ENCODE measurements at regions not wholly inside any gene's neighbourhood (a gene's known extent, or its start where the extent isn't known, plus 50 kb on each side); places are given as distances from the start of the nearest gene placed in this dataset.

DNA sequence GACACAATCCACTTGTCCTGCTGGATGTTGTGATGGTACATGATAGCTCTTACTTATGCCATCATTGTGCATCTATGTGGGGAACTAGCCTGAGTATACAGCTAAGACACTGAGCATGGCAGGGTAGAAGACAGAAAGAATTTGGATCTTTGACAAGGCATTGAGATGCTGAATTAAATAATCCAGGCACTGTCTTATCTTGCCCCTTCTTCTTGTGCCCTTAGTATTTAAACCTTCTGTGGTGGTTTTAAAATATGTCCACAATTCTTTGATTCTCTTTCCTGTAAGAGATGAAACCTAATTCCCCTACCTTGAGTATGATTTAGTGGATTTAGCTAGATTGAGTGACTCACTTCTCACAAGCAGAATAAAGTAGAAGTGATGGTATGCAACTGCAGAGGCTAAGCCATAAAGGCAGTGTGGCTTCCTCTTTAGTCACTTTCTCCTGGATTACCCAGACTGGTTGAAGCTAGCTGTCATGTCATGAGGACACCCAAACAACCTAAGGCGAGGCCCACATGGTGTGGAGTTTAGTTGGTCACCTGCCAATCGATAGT lies 174.0 kb upstream of the NREP start:
- intact Hi-C loops (cut with micrococcal nuclease) = no loop called here
- ChIA-PET CTCF (no interaction called here), POLR2A (interaction anchor here (0.6 kb wide), 1 partner anchor 174 kb away, joined by 6 read pairs; the partner anchor contains the start of gene NREP)
- no peaks in the 10 kb centered on the region for H3K9me1 ChIP-seq (replicated peaks; ENCODE audit: control insufficient read depth, extremely low read depth, insufficient read depth, low read length)
- no peaks in the 10 kb centered on the region for H3K4me1 ChIP-seq (ENCODE audit: control insufficient read depth, extremely low read depth, insufficient read depth, low read length)
- H3K9ac ChIP-seq (replicated peaks; ENCODE audit: extremely low read depth, insufficient read depth, low read length) = no peak overlapping the region
- H3K79me2 ChIP-seq (ENCODE audit: control insufficient read depth, insufficient read depth, low read length) = no peaks in the 10 kb centered on the region
- H2AFZ ChIP-seq (ENCODE audit: low read depth, low read length) = no peak overlapping the region
- no peaks in the 10 kb centered on the region for H3K36me3 ChIP-seq (ENCODE audit: control insufficient read depth in 2 of 2, extremely low read depth in 1 of 2, insufficient read depth in 2 of 2, low read length in 2 of 2)
- H3K27me3 ChIP-seq (ENCODE audit: control insufficient read depth in 2 of 2, insufficient read depth in 2 of 2, low read length in 2 of 2) = peaks cover 0 to 3% of the 10 kb centered on the region in 2 experiments
- no peak for FAIRE-seq
- no TSS peak for BruUV-seq (replicated peaks)
- TF ChIP-seq, protein P1, sequence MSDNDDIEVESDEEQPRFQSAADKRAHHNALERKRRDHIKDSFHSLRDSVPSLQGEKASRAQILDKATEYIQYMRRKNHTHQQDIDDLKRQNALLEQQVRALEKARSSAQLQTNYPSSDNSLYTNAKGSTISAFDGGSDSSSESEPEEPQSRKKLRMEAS (IDR thresholded peaks at IDR 0.05; ENCODE audit: insufficient read depth, insufficient read length) = no peak
- TF ChIP-seq JUN (IDR thresholded peaks at IDR 0.05; ENCODE audit: borderline replicate concordance, insufficient read depth, insufficient read length, low read depth) = no peak
- TF ChIP-seq MYC (IDR thresholded peaks at IDR 0.05; ENCODE audit: low read depth, low read length) = no peak
- TF ChIP-seq FOS (IDR thresholded peaks at IDR 0.05; ENCODE audit: borderline replicate concordance, insufficient read depth, low read length) = no peak
- no peak for TF ChIP-seq POLR2AphosphoS5 (IDR thresholded peaks at IDR 0.05; ENCODE audit: insufficient read depth, low read depth, low read length)
- TF ChIP-seq, protein P2, sequence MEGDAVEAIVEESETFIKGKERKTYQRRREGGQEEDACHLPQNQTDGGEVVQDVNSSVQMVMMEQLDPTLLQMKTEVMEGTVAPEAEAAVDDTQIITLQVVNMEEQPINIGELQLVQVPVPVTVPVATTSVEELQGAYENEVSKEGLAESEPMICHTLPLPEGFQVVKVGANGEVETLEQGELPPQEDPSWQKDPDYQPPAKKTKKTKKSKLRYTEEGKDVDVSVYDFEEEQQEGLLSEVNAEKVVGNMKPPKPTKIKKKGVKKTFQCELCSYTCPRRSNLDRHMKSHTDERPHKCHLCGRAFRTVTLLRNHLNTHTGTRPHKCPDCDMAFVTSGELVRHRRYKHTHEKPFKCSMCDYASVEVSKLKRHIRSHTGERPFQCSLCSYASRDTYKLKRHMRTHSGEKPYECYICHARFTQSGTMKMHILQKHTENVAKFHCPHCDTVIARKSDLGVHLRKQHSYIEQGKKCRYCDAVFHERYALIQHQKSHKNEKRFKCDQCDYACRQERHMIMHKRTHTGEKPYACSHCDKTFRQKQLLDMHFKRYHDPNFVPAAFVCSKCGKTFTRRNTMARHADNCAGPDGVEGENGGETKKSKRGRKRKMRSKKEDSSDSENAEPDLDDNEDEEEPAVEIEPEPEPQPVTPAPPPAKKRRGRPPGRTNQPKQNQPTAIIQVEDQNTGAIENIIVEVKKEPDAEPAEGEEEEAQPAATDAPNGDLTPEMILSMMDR (IDR thresholded peaks at IDR 0.05; ENCODE audit: extremely low read depth in 1 of 2, insufficient read depth in 1 of 2, low read depth in 1 of 2, low read length in 2 of 2) = no peak
- TF ChIP-seq EZH2 (IDR thresholded peaks at IDR 0.05; ENCODE audit: borderline replicate concordance, low read depth, low read length, severe bottlenecking) = no peak
- no peak for DNase-seq (ENCODE audit: low read depth, low spot score)
- no peak overlapping the region for H3K4me3 ChIP-seq (replicated peaks in 1 of 3; ENCODE audit: insufficient read depth in 1 of 3, low read depth in 1 of 3, low read length in 3 of 3)
- dilution Hi-C loops (cut with MboI; ENCODE audit: extremely low pct_ligation_motif_present, low sequenced_read_pairs) = no loop called here
- no peak overlapping the region for H3K27ac ChIP-seq (ENCODE audit: insufficient read depth, low read depth, low read length)
- no peaks in the 10 kb centered on the region for H3K9me3 ChIP-seq (replicated peaks; ENCODE audit: control insufficient read depth, insufficient read depth, low read length)
- no peak overlapping the region for H3K4me2 ChIP-seq (ENCODE audit: insufficient read depth, low read length)
- H4K20me1 ChIP-seq (replicated peaks; ENCODE audit: control insufficient read depth, extremely low read depth, insufficient read depth, low read length) = no peaks in the 10 kb centered on the region
